Muscle of arm (tissue), 1 donor: ENCODE measurements at regions not wholly inside any gene's neighbourhood (a gene's known extent, or its start where the extent isn't known, plus 50 kb on each side); places are given as distances from the start of the nearest gene placed in this dataset.
"Not testable (repeated sequence)": the region's sequence is repeated elsewhere in the genome, so short reads cannot be mapped to it uniquely, and the experiment has no call there.

Source experiments
- DNase-seq: peaks from one replicate; pipeline ENCODE4 v3.0.0-alpha.2; 2013

- DNase-seq = no peak
Observed at GRCh38 chr1:194410756-194411155, 1224.3 kb upstream of the B3GALT2 start.

- not testable (repeated sequence) for DNase-seq
Observed at GRCh38 chr1:194407238-194407637, 1220.8 kb upstream of the B3GALT2 start.

GRCh38 chr1:194394676-194395075 is 1208.3 kb upstream of the B3GALT2 start:
- DNase-seq = no peak

- DNase-seq = no peak
Observed at GRCh38 chr1:194387531-194387930, 1201.1 kb upstream of the B3GALT2 start.

- DNase-seq = no peak
Observed at GRCh38 chr1:194378517-194378916, 1192.1 kb upstream of the B3GALT2 start.

- no peak for DNase-seq
Observed at GRCh38 chr1:194374649-194375048, 1188.2 kb upstream of the B3GALT2 start.

- DNase-seq = no peak
Observed at GRCh38 chr1:194372266-194372665, 1185.9 kb upstream of the B3GALT2 start.

GRCh38 chr1:194369622-194370021 is 1183.2 kb upstream of the B3GALT2 start:
- no peak for DNase-seq

- DNase-seq = no peak
Observed at GRCh38 chr1:194369060-194369459, 1182.6 kb upstream of the B3GALT2 start.

- DNase-seq = no peak
Observed at GRCh38 chr1:194367121-194367520, 1180.7 kb upstream of the B3GALT2 start.

- DNase-seq = no peak
Observed at GRCh38 chr1:194366705-194367104, 1180.3 kb upstream of the B3GALT2 start.

- DNase-seq = no peak
Observed at GRCh38 chr1:194362327-194362726, 1175.9 kb upstream of the B3GALT2 start.

GRCh38 chr1:194361374-194362131 is 1175.1 kb upstream of the B3GALT2 start:
- DNase-seq = no peak

GRCh38 chr1:194358208-194358581 is 1171.8 kb upstream of the B3GALT2 start:
- DNase-seq = no peak

GRCh38 chr1:194357573-194358207 is 1171.3 kb upstream of the B3GALT2 start:
- DNase-seq = not testable (repeated sequence)

GRCh38 chr1:194355488-194356106 is 1169.2 kb upstream of the B3GALT2 start:
- DNase-seq = no peak

GRCh38 chr1:194353121-194353520 is 1166.7 kb upstream of the B3GALT2 start:
- DNase-seq = no peak

GRCh38 chr1:194347200-194347599 is 1160.8 kb upstream of the B3GALT2 start:
- no peak for DNase-seq

- DNase-seq = no peak
Observed at GRCh38 chr1:194342484-194343262, 1156.3 kb upstream of the B3GALT2 start.

GRCh38 chr1:194341587-194341986 is 1155.2 kb upstream of the B3GALT2 start:
- DNase-seq = no peak

- DNase-seq = no peak
Observed at GRCh38 chr1:194339471-194339870, 1153.1 kb upstream of the B3GALT2 start.

GRCh38 chr1:194338241-194338948 is 1152.0 kb upstream of the B3GALT2 start:
- no peak for DNase-seq
